GM19328 (cell line): ENCODE measurements at regions not wholly inside any gene's neighbourhood (a gene's known extent, or its start where the extent isn't known, plus 50 kb on each side); places are given as distances from the start of the nearest gene placed in this dataset.

ENCODE experiments used
- ATAC-seq: cut with Tn5 transposase; IDR thresholded peaks from one replicate; pipeline ENCODE4 v1.9.1; 2021; ENCODE audit warnings: mild to moderate bottlenecking, moderate library complexity; ENCODE audit not compliant: unreplicated experiment

DNA sequence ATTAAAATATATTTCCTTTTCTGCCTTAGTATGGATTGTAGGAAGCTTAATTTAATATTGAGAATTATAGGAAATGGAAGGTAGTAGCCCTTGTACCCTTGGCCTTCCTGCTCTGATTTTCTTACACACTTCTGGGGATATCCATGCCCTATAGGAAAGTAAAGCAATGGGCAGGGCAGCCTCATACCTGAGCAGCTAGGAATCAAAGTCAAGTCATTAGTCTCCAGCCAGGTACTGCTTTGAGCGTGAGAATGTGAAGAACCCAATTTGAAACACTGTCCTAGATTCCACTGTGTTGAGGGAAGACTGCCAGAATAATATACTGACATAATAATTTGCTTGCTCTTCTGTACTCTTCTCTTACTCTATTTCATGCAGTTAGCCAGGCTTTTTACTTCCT lies 51.0 kb upstream of the L3MBTL3 start:
- no peak for ATAC-seq

- ATAC-seq: no peak
Observed at GRCh38 chr6:129966125-129966524, 52.3 kb upstream of the L3MBTL3 start.

GRCh38 chr6:129965096-129965495 lies 53.3 kb upstream of the L3MBTL3 start:
- ATAC-seq: no peak

GRCh38 chr6:129959358-129959930 lies 58.9 kb upstream of the L3MBTL3 start:
- ATAC-seq: no peak

DNA sequence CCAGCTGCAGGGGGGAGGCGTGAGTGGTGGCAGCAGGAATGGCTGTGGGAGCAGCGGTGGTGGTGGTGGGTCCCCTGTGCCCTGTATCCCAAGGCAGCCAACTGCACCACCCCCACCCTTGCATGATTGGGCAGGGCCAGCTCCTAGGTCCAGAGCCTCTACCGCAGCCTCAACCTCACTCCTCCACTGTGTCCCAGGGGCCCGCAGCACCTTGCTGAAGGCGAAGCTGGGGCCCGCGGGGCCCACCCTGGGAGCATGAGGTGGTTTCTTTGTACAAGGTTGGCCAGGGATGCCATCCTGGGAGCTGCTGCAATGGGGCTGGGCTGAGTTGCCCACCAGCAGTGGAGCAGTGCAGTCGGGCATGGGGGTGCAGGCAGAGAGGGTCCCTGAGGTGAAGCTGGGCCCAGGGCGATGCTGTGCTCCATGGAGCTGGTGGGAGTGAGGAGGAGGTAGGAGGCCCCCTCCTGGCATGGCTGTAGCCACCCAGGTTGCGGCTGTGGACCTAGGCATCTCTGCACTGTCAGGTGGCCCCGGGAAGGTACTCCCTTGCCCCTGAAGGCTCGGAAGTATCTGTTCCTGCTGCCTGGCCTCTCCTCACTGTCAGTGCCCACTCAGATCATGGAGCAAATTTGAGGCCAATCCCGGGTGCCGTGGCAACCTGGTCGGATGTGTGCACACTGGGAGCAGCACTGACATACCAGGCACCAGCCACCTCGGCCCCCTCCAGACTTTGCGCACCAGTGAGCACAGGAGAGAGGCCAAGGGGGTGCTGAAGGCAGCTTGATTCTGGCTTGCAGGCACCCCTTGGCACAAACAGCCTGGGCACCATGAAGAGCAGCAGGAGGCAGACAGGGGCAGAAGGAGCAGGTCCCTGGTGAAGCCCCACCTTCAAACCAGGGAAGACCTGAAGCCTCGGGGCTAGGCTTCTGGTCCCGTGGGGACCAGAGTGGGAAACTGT lies 60.2 kb upstream of the L3MBTL3 start:
- ATAC-seq: no peak

GRCh38 chr6:129955584-129955983 lies 62.8 kb upstream of the L3MBTL3 start:
- no peak for ATAC-seq

GRCh38 chr6:129954749-129955431 lies 63.5 kb upstream of the L3MBTL3 start:
- no peak for ATAC-seq

DNA sequence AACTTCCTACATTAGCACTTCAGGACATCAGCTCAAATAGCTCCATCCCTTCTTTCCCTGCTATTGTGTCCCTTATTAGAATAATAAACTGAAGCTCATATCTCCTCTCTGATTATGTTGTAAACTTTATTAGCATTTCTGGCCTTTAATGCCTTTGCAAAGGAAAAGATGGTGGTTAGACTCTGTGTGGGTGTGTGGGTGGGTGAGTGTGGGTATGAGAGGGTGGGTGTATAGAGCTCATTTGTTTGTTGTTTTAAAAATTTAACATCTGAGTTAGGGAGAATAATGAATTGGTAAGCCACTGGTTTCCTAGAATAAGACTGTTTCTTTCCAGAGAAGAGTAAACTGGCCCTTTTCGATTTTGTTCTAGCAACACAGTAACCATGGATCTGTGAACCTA lies 70.6 kb upstream of the L3MBTL3 start:
- no peak for ATAC-seq

GRCh38 chr6:129946439-129947140 lies 71.8 kb upstream of the L3MBTL3 start:
- no peak for ATAC-seq

GRCh38 chr6:129943637-129944271 lies 74.6 kb upstream of the L3MBTL3 start:
- ATAC-seq: no peak

DNA sequence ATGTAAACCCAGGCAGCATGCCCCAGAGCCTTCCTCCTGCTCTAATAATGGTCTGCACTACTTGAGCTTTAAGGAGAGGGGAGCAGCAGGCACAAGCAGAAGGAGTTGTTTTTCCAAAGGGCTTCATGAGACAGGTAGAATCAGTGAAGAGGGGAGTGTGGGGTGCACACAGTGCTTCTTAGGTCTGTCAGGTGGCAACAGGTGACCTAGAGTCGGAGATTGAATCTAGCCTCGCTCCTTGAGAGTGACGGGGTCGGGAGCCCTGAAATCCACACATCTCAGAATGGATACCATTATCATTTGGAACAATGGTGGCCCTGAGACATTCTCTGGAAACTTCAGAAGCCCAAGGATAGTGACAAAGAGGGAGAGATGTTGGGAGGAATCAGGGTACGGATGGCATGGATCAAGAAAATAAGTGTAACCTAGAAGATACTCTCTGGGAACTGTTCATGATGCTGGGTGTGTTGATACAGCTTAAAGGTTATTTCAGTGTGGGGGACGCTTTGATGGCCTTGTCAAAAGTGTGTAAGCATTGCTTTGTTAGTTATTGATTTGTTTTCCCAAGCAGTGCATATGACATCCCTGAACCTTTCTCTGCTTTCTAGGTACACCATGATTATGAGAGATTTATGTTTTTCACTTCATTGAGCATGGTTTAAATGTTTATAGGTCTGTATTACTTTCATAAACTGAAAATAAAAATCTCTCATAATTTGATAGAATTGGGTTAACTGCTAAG lies 77.8 kb upstream of the L3MBTL3 start:
- no peak for ATAC-seq

DNA sequence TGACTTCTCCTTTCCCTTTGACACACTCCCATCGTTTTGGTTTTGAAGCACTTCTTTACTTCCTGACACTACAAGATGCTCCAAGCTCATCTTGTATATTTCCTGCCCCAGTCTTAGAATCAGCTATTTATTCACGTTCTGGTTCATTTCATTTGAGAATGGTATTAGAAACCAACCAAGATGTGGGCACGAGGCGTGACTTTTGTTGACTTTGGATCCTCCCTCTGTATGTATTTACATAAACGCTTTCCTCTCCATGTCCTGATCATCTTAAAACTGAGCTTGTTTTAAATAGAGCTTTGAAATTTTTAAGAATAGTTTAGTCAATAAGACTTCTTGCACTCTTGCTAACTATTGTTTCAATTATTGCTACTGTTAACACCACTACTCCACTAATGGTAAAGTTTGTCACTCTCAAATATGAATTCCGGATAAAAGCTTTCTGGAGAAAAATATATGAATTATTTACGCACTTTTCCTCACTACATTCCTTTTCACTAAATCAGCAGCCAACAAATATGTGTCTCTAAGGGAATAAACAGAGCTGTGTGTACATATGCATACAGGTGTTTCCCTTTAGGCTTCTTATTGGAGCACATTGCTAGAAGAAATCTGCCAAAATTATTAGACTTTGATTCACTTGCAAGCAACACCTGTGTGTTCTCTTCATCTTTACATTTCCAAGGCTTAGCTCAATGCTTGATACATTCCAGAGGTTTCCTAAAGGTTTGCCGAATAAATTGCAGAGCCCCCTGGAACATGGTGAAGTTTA lies 77.3 kb upstream of the TMEM244 start:
- ATAC-seq: no peak

GRCh38 chr6:129936329-129937165 lies 75.4 kb upstream of the TMEM244 start:
- ATAC-seq: no peak

DNA sequence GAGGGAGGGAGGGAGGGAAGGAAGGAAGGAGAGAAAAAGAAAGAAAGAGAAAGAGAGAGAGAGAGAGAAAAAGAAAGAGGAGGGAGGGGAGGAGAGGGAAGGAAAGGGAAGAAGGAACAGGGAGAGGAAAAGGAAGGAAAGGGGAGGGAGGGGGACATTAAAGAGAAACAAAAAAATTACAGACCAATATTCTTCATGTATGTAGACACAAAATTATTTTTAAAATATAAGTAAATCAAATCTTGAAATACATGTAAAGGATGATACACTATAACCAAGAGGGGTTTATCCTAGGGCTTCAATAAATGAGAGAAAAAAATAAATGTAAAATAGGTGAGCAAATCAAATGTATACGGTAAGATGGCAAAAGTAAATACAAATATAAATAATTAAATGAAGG lies 71.2 kb upstream of the TMEM244 start:
- no peak for ATAC-seq

- no peak for ATAC-seq
Observed at GRCh38 chr6:129929433-129929832, 68.3 kb upstream of the TMEM244 start.

GRCh38 chr6:129923530-129924250 lies 62.6 kb upstream of the TMEM244 start:
- ATAC-seq: peak; percentile 60

- ATAC-seq: no peak
Observed at GRCh38 chr6:129921169-129921817, 60.2 kb upstream of the TMEM244 start.
